ENCODE measurements at regions not wholly inside any gene's neighbourhood (a gene's known extent, or its start where the extent isn't known, plus 50 kb on each side); places are given as distances from the start of the nearest gene placed in this dataset.
"Not testable (repeated sequence)": the region's sequence is repeated elsewhere in the genome, so short reads cannot be mapped to it uniquely, and the experiment has no call there.

DNA sequence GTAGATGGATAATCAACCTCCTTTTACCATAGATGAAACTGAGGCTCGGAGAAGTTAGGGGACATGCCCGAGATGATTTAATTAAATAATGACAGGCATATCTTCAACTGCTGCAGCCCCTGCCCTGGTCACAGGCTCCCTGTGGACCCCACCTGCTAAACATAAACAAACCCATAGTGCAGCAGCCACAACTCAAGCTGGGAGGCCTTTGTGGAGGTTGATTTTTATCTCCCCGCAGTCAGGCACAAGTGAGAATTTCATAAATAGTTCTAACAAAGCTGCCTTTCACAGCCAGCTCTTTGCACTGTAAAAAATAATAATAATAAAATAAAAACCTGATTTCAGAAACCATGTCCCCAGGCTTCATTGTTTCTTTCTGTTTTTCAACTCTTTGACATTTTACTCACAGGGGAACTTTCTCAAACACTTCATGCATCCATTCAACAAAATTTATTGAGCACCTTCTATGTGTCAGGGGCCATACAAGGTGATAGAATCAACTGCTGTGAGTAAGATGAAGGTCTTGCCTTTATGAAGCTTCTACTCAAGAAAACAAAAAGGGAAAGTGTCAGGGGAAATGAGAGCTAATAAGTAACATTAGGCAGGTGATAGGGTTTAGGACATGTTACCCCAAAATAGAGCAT is 393.6 kb upstream of the PROK2 start:
- DNase-seq (ENCODE audit: low read depth in 2 of 2) = no peak

GRCh38 chr3:72177075-72178050 is 392.4 kb upstream of the PROK2 start:
- peak in 1 of 2 experiments; percentile 11 for DNase-seq (ENCODE audit: low read depth in 2 of 2)

DNA sequence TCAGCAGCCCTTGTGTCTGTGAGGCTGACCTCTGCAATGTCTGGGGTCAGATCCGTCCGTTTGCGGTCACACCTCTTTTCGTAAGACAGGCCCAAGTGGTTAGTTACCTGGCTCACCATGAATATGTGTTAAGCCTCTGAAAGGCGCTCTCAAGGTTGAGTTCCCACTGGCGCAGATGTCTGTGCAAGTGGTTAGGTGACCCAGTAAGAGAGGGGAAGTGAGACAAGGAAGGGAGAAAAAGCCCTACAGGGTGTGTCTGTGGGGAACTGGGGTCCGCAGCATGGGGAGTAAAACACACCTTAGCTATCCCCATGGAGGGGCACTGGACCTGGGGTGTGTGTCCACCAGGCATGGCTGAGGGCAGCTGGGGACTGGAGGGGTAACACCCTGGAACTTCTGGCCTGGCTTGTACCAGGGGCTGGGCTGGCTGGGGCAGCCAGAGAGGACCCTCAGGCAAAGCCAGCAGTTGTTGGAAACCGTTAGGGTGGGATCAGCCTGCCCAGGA is 391.6 kb upstream of the PROK2 start:
- no peak for DNase-seq (ENCODE audit: low read depth in 2 of 2)

- DNase-seq (ENCODE audit: low read depth in 2 of 2) = no peak
These were observed 390.4 kb upstream of the PROK2 start for GRCh38 chr3:72175296-72175858.

DNA sequence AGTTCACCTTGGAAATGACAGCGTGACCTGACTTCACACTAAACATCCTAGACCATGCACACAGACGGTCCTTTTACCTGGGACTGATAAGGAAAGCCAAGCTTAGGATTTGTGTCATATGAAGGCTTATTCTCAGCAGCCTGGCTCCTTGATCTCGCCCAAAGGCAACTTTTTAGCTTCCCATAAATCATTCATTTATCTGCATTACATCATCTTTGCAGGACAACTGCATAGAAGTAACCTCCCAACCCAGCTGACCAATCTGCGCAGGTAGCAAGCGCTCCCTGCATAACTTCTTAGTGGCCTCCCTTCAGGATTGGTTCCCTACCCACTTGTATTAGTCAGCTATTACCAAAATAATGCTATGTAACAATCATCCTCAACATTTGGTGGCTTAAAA is 389.9 kb upstream of the PROK2 start:
- DNase-seq (ENCODE audit: low read depth in 2 of 2) = no peak

- DNase-seq (ENCODE audit: low read depth in 2 of 2) = no peak
These were observed 389.1 kb upstream of the PROK2 start for GRCh38 chr3:72174040-72174439.

DNA sequence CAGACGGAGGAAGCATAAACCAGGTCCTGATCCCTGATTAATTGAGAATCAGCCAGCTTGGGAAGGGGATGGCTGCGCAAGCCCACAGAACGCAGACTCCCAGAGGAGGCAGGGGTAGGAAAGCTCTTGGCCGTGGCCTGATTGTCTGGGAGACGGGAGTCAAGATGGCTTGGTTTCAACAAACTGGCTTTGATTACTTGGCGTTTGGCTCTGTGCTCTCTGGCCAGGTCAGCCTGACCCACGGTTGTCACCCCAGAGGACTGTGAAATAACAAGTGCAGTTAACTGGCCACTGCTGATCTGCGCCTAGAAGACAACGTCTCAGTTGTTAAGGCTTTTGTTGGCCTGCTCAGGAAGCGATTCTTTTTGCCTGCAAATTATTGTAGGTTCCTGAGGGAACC is 387.0 kb upstream of the PROK2 start:
- DNase-seq (ENCODE audit: low read depth in 2 of 2) = no peak

GRCh38 chr3:72171463-72171881 is 386.5 kb upstream of the PROK2 start:
- no peak for DNase-seq (ENCODE audit: low read depth in 2 of 2)

GRCh38 chr3:72169561-72170472 is 384.9 kb upstream of the PROK2 start:
- DNase-seq (ENCODE audit: low read depth in 2 of 2) = no peak

- DNase-seq (ENCODE audit: low read depth in 2 of 2) = no peak
These were observed 384.2 kb upstream of the PROK2 start for GRCh38 chr3:72169120-72169519.

DNA sequence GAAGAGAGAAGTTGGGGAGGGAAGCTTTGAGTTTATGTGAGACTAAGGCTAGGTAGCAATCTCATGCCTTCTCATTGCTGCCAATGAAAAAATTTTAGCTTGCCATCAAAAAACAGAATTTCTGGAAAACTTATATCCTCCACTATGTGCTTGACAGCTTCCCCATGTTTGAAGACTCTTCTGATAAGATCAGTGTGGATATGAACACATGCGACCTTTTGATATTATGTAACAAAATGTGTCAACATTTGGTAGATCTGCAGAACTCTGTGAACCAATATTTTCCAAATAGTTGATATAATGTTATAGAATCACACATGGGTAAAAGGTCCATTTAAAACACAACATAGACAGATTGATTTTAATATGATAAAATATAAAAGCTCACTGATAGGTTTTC is 380.9 kb upstream of the PROK2 start:
- no peak for DNase-seq (ENCODE audit: low read depth in 2 of 2)

DNA sequence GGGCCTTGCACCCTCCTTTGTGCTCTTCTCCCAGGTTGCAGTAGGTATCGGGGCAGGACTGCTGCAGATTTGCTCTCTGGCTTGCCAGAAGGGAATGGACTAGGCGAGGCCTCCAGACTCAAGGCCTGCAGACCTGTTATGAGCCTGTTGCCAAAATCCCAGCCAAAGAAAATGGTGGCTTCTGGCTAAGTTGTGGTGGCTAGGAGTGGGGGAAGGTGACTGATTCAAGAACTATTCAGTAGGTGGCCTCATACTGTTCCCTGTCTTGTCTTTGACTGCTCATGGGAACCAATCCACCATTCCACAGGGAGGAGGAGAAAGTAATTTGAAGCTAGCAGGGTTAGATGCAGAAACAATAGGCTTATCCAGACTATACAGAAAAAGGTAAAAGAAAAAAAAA is 380.4 kb upstream of the PROK2 start:
- no peak for DNase-seq (ENCODE audit: low read depth in 2 of 2)

DNA sequence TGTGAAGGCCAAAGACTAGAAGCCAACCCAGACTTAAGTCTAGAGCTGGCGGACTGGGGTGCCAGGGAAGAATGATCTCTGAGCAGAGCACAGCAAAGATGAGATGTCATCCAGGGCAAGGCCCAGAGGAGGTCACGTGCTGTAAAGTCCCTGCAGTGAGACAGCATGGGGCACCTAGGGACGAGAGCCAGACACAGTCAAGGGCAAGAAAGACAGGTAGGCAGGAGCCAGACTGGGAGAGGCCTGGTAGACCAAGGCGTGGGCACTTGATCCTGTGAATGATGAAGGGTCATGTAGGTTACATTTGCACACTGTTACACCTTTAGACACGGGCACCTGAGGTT is 379.7 kb upstream of the PROK2 start:
- DNase-seq (ENCODE audit: low read depth in 2 of 2) = no peak

DNA sequence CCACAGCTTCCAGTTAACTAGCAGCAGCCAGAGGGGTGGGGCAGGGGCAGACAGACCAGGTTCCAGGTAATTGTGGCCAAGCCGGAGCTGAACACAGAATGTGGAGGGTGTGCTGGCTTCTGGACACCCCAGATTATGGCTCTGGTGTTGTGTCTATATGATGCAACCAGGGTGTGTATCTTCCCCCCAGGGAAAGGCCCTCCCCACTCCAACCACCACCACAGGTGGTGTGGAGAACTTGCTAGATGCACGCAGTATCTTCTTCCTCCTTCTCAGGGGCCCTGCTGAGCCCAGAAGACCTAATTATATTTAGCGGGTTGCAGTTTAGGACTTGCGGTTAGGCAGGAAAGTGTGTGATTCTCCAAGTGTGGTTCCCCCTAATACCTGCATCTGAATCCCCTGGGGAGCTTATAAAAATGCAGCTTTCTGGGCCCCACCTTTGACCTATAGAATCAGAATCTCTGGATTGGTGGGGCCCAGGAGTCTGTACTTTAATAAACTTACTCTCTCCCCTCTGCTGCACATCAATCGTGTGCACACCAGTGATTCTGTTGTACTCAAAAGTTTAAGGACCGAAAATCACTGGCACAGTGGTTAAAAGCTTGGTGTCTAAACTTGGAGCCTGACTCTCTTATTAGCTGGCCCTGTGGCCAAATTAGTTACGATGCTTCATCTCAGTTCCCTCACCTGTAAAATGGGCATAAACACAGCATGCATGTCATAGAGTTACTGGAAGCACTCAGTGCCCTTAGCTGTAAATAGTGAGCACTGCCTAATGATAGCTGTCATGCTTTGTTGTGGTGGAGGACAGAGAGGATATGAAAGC is 379.1 kb upstream of the PROK2 start:
- DNase-seq (ENCODE audit: low read depth in 2 of 2) = no peak

DNA sequence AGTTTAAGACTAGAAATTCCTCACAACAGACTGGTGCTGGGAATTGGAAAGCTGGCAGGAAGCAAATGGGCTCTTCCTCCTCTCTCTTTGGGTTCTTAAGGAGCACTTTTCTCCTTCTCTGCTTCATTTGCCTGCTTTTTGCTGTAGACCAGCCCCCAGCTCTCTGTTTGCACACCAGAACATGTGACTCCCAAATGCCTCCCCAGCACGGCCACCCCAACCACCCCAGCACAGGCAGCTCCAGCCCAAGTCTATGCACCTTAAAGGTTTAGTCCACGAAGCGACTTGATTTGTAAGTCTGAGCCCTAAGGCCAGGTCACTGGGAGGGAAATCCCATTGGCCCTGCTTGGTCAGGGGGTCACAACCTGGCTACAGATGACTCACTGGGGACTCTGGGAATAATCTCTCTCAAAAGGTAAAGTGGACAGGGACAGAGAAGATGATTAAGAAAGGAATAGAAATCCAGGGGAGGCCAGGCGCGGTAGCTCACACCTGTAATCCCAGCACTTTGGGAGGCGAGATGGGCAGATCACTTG is 377.8 kb upstream of the PROK2 start:
- no peak for DNase-seq (ENCODE audit: low read depth in 2 of 2)

DNA sequence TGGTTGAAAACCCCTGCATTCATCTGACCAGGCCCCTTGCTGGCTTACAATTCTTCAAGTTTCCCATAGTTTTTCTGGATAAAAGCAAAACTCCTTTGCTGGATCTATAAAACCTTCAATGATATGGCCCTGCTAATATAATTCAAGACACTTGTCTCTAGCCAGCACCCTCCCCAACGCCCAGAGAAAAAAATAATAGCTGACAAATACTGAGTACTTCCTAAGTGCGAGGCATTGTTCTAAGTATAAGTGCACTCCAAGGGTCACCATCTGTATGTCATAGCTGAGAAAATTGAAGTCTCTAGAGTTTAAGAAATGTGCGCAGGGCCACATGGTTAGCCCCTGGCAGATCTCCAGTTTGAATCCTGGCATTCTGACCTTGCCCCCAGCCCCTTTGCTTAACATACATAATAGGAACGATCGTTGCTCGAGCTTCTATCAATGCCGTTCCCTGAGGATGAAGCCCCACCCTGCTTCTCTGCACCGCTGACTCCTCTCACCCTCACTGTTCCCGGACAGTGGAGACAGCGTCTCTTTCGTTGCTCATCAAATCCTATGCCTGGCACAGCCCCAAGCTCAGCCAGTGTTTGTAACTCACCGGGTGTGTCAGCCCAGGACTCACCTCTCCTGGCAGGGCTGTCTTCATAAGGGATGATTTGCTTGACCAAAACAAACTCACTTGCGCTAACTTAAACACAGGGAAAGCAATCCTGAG is 377.1 kb upstream of the PROK2 start:
- DNase-seq (ENCODE audit: low read depth in 2 of 2) = no peak

GRCh38 chr3:72161285-72161684 is 376.3 kb upstream of the PROK2 start:
- not testable (repeated sequence) for DNase-seq (ENCODE audit: low read depth in 2 of 2)

GRCh38 chr3:72160351-72160750 is 375.4 kb upstream of the PROK2 start:
- no peak for DNase-seq (ENCODE audit: low read depth in 2 of 2)

GRCh38 chr3:72159487-72159886 is 374.5 kb upstream of the PROK2 start:
- DNase-seq (ENCODE audit: low read depth in 2 of 2) = no peak

Measured in stimulated activated CD4-positive, alpha-beta T cell treated with anti-CD3 and anti-CD28 coated beads, Interleukin-12 subunit alpha, Interleukin-12 subunit beta, amount 100 ng/mL, for 24 hours (primary cell).